ENCODE measurements at regions not wholly inside any gene's neighbourhood (a gene's known extent, or its start where the extent isn't known, plus 50 kb on each side); places are given as distances from the start of the nearest gene placed in this dataset.

DNA sequence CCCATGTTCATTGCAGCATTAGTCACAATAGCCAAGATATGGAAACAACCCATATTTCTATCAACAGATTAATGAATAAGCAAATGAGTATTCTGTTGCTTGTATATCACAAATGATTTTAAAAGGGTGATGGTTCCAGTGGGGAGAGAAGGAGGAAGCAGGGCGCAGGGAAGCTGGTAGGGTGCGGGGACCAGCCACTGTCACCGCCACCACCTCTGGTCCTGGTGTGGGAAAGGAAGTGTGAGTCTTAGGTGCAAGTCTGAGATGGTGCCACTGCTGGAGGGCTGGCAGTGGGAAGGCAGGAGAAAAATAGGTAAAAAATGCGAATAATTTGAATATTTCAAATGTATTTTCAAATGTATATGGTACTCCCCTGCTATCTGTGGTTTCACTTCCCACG, 286.8 kb upstream of the DDX53 start:
- no peak overlapping the region for H3K27ac ChIP-seq
- no peaks in the 10 kb centered on the region for H3K36me3 ChIP-seq (ENCODE audit: low read depth, missing control alignments)
- no peak for DNase-seq
- no peaks in the 10 kb centered on the region for H3K9me3 ChIP-seq
- H3K4me1 ChIP-seq: no peaks in the 10 kb centered on the region
- H3K27me3 ChIP-seq: no peaks in the 10 kb centered on the region
- intact Hi-C loops (cut with DNase I; ENCODE audit: low total_unique reads): no loop called here
- TF ChIP-seq, protein P1, sequence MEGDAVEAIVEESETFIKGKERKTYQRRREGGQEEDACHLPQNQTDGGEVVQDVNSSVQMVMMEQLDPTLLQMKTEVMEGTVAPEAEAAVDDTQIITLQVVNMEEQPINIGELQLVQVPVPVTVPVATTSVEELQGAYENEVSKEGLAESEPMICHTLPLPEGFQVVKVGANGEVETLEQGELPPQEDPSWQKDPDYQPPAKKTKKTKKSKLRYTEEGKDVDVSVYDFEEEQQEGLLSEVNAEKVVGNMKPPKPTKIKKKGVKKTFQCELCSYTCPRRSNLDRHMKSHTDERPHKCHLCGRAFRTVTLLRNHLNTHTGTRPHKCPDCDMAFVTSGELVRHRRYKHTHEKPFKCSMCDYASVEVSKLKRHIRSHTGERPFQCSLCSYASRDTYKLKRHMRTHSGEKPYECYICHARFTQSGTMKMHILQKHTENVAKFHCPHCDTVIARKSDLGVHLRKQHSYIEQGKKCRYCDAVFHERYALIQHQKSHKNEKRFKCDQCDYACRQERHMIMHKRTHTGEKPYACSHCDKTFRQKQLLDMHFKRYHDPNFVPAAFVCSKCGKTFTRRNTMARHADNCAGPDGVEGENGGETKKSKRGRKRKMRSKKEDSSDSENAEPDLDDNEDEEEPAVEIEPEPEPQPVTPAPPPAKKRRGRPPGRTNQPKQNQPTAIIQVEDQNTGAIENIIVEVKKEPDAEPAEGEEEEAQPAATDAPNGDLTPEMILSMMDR (IDR thresholded peaks at IDR 0.05): no peak
- no peak overlapping the region for H3K4me3 ChIP-seq
- 97% methylated on average over 5 of the region's 5 CpGs for WGBS, 2 donors

DNA sequence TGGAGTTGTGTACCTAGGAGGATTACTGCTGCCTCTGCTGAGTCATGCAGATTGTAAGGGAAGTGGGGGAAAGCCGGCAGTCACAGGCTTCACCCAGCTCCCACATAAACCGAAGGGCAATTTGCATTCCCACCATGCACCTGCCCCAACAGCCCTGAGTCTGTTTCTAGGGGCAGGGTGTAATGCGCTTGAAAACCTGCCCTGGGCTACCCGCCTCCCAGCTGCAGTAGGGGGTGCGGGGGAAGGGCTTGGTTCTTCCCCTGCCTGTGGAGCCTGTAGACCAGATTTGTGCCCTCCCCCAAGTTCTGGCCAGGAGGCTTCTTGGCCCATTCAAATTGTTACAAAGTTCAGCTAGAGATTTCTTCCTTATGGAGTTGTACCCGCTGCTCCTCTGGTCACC, 269.2 kb upstream of the DDX53 start:
- Histone ChIP-seq H3K4me1 (no peaks in the 10 kb centered on the region), H3K36me3 (ENCODE audit: low read depth, missing control alignments) (no peaks in the 10 kb centered on the region), H3K4me3 (no peak overlapping the region), H3K27ac (no peak overlapping the region), H3K9me3 (no peaks in the 10 kb centered on the region), H3K27me3 (no peaks in the 10 kb centered on the region)
- intact Hi-C loops (cut with DNase I; ENCODE audit: low total_unique reads): no loop called here
- TF ChIP-seq, protein P1 (IDR thresholded peaks at IDR 0.05): no peak
- TF ChIP-seq POLR2A (IDR thresholded peaks at IDR 0.05): no peak
- DNase-seq: no peak
- whole genome bisulfite sequencing, 2 donors: 83 to 92% methylated on average over 1 to 6 of the region's 6 CpGs

DNA sequence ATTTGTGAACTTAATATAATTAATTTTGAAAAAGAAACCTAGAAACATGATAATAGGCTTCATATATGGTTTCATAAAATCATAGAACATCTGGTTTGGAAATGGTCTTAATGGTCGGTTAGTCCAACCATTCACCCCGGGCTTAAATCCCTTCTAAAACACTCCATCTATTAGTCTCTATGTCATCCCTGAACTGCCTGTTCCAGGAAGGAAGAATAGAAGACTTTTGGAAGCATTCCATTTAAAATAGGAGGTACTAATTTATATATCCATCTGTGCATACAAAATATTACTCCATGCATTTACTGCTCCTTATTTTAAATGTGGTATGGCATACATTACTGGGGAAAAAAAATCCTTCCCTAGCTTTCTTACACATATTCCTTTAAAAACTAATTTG, 262.2 kb upstream of the DDX53 start:
- no peaks in the 10 kb centered on the region for H3K36me3 ChIP-seq (ENCODE audit: low read depth, missing control alignments)
- no peaks in the 10 kb centered on the region for H3K27me3 ChIP-seq
- H3K4me1 ChIP-seq: no peaks in the 10 kb centered on the region
- no peak overlapping the region for H3K4me3 ChIP-seq
- no peak for TF ChIP-seq POLR2A (IDR thresholded peaks at IDR 0.05)
- TF ChIP-seq, protein P1 (IDR thresholded peaks at IDR 0.05): no peak
- DNase-seq: no peak
- no peaks in the 10 kb centered on the region for H3K9me3 ChIP-seq
- 49 to 57% methylated on average over 2 of the region's 2 CpGs for WGBS, 2 donors
- intact Hi-C loops (cut with DNase I; ENCODE audit: low total_unique reads): no loop called here
- no peak overlapping the region for H3K27ac ChIP-seq

DNA sequence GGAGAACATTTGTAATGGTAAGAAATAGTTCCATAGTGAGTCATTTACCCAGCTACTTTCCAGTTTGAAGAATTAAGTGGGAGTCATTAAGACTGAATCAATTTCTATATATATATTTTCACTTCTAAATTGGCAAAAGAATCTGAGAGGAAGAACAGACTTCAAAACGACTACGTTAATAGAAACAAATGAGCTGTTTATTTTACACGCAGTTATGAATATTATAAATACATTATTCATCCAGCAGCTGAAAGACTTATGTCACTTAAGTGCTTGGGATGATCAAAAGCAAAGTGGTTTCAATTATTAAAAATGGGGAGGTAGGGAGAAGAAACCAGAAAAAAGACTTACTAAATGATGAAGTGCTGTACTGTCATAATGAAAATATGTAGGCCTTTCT, 260.5 kb upstream of the DDX53 start:
- 80 to 88% methylated on average over 3 of the region's 3 CpGs for WGBS, 2 donors
- no peaks in the 10 kb centered on the region for H3K4me1 ChIP-seq
- no peaks in the 10 kb centered on the region for H3K9me3 ChIP-seq
- no peaks in the 10 kb centered on the region for H3K27me3 ChIP-seq
- no peak for DNase-seq
- H3K36me3 ChIP-seq (ENCODE audit: low read depth, missing control alignments): no peaks in the 10 kb centered on the region
- no peak for TF ChIP-seq POLR2A (IDR thresholded peaks at IDR 0.05)
- TF ChIP-seq, protein P1 (IDR thresholded peaks at IDR 0.05): no peak
- H3K27ac ChIP-seq: no peak overlapping the region
- intact Hi-C loops (cut with DNase I; ENCODE audit: low total_unique reads): no loop called here
- H3K4me3 ChIP-seq: no peak overlapping the region

DNA sequence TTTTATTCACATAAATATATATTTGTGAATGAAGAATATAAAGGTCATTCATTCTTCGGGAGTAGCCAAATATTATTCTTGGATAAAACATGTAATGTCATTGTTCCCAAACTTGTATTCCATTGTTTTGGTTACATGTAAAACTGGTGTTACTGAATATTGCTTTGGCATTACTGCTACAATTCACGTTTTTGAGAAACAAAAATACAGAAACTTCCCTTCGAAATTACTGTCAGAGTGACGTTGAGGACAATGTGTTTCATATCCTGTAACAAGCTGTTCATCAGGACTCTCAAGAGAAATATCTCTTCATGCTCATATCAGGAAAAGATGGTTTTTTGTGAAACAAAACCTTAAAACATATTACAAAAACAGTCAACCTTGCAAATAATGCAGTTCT, 258.9 kb upstream of the DDX53 start:
- Histone ChIP-seq H3K36me3 (ENCODE audit: low read depth, missing control alignments) (no peaks in the 10 kb centered on the region), H3K9me3 (no peaks in the 10 kb centered on the region), H3K27ac (no peak overlapping the region), H3K4me1 (no peaks in the 10 kb centered on the region), H3K4me3 (no peak overlapping the region), H3K27me3 (no peaks in the 10 kb centered on the region)
- 50 to 64% methylated on average over 4 of the region's 4 CpGs for WGBS, 2 donors
- intact Hi-C loops (cut with DNase I; ENCODE audit: low total_unique reads): no loop called here
- TF ChIP-seq, protein P1 (IDR thresholded peaks at IDR 0.05): no peak
- TF ChIP-seq POLR2A (IDR thresholded peaks at IDR 0.05): no peak
- no peak for DNase-seq

Measured in testis (tissue), 2 donors.